GM18498 (cell line): ENCODE measurements at regions not wholly inside any gene's neighbourhood (a gene's known extent, or its start where the extent isn't known, plus 50 kb on each side); places are given as distances from the start of the nearest gene placed in this dataset.
"Not testable (repeated sequence)": the region's sequence is repeated elsewhere in the genome, so short reads cannot be mapped to it uniquely, and the experiment has no call there.

Experiments used
- ATAC-seq: cut with Tn5 transposase; IDR thresholded peaks from one replicate; pipeline ENCODE4 v1.9.1; 2021; ENCODE audit warnings: mild to moderate bottlenecking, moderate library complexity; ENCODE audit not compliant: unreplicated experiment

DNA sequence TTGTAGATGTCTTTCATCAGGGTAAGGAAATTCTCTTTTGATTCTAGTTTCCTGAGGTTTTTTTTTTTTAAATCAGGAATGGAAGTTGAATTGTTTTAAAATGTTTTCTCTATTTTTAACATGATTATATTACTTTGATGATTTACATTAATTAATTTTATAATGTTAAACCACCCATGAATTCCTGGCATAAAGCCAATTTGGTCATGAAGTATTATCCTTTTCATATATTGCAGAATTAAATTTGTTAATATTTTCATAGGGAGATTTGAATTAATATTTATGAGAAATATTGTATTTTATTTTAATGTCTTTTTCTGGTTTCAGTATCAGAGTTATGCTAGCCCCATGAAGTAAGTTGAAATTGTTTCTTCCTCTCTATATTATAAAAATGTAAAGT, 144.6 kb downstream of the MAIP1 start:
- ATAC-seq = no peak

DNA sequence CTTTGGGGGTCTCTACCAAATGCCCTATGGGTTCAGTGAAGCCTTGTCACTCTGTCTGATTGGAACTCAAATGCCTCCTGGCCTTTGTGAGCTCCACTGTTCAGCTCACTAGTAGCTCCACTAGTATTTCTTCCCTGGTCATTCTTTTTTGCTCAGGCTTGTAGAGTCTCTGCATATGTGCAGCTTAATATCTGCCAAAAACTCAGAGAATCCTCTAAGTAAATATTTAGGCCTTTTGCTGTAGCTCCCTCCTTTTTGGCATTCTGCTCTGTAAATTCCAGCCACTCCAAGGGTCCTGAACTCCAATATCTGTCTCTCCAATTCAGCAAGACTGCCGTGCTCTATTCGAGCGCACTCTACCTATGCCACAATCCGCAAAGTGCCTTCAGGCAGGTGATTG, 146.5 kb downstream of the MAIP1 start:
- no peak for ATAC-seq

DNA sequence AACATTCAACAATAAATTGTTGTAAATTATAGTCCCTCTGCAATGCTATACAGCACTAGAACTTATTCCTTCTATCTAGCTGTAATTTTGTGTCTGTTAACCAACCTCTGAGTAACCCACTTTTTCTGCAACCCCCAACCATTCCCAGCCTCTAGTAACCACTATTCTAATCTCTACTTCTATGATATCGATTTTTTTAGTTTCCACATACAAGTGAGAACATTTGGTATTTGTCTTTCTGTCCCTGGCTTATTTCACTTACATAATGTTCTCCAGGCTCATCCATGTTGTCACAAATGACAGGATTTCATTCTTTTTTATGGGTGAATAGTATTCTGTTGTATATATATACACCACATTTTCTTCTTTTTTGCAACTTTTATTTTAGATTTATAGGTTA, 147.6 kb downstream of the MAIP1 start:
- ATAC-seq = no peak

DNA sequence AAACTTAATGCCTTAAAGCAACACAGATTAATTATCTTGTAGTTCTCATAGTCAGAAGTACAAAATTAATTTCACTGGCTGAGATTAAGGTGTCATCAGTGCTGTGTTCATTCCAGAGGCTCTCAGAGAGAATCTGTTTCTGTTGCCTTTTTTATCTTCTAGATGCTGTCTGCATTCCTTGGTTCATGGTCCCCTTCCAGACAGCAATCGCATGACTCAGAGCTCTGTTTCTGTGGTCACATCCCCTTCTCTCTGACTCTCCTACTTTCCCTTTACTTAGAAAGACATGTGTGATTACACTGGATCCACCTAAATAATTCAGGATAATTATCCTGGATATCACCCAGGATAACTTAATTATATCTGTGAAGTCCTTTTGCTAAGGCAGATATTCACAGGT, 148.6 kb downstream of the MAIP1 start:
- ATAC-seq = no peak

DNA sequence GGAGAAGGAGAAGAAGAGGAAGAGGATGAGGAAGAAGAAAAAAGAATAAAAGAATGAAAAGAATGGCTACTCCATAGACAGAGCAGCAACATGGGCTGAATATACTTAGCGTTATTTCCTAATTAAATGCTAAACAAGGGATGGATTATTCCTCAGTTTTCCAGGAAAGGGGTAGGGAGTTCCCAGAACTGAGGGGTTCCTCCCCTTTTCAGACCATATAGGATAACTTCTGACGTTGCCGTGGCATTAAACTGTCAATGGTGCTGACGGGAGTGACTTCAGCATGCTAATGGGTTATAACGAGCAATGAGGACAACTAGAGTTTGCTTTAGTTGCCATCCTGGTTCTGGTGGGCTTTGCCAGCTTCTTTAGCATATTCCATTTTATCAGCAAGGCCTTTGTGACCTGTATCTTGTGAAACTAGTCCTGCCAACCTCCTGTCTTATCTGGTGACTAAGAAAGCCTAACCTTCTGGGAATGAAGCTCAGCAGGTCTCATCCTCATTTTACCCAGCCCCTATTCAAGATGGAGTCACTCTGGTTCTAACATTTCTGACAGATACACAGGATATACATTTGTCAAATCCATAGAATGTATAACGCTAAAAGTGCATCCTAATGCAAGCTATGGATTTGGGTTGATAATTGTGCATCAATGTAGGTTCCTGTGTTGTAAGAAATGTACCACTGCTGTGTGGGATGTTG, 152.3 kb downstream of the MAIP1 start:
- no peak for ATAC-seq

DNA sequence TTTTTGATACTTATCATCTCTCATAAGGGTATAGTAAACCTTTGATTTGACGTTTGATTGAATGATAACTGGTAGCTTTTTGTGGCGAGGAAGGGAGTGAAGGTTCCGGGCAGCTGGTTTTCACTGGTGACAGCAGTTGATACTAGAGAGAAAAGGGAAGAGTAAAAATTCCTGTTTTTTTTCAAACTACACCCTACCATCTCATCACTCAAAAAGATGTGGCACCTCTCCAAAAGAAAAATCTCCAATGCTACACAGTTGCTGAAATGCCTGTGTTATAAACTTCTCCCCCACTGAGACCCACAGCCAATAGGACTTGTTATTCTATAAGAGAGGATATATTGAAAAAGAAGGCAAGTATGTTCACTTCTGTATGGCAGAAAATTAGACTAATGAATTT, 154.0 kb downstream of the MAIP1 start:
- ATAC-seq = no peak

DNA sequence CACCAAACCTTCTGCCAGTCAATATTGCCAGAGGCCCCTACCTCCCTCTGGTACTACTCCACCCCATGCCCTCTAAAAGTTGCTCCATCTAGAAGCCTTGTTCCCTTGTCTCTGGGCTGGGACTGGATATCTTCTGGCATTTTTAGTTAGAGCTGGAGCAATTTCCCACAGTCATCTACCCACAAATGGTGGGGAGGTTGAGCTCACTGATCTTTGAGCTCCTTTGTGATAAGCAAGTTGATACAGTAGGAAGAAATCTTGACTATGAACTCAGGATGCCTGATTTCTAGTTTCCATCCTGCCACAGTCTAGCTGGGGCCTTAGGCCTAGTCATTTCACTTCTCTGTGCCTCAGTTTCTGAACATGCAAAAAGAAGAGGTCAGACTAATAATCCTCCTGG, 155.0 kb downstream of the MAIP1 start:
- no peak for ATAC-seq

DNA sequence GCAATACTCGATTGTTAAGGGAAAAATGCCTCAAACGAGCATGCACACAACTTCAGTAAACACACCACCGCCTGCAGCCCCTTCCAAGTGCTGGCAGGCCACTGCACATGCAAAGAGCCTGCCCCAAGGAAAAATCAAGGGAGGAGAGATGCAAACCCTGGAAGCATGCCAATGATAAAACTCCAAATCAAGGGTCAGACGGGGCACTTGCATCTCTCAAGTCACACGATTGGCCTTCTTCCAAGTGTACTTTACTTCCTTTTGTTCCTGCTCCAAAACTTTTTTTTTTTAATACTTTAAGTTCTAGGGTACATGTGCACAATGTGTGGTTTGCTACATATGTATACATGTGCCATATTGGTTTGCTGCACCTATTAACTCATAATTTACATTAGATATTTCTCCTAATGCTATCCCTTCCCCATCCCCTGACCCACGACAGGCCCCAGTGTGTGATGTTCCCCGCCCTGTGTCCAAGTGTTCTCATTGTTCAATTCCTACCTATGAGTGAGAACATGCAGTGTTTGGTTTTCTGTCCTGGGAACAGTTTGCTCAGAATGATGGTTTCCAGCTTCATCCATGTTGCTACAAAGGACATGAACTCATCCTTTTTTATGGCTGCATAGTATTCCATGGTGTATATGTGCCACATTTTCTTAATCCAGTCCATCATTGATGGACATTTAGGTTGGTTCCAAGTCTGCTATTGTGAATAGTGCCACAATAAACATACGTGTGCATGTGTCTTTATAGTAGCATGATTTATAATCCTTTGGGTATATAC, 157.8 kb downstream of the MAIP1 start:
- not testable (repeated sequence) for ATAC-seq

DNA sequence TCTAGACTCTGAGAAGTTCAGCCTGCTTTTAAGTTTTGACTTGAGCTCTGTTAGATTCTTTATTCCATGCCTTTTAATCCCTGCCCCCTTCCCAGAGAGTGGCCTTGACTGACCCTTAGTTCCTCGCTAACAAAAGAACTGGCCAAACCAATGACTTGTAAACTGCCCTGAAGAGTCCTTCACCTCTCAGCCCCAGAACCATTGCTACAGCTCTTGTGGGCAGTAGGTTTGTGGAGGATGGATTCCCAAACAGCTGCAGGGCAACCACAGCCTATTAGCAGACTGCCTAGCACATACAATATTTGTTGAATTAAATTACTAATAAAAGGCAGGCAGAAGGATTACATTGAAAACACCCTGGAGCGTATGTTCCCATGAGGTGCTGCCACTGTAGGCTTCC, 163.9 kb downstream of the MAIP1 start:
- no peak for ATAC-seq

DNA sequence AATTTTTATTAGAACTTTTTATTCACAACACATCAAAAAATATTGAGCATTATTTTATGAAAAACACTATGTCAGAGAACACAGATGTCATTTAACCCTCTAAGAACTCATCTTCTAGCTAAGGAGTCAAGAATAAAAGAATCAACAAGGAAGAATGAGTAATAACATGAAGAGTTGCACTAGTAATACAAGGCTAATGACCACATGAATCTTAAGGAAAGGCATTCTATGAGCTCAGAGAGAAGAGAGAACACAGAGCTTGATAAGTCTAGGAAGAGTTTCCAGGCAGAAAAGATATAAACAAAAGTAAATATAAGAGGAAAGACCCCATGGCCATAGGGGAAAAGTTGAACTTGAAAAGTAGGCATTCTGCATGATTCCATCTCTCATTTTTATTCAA, 166.5 kb downstream of the MAIP1 start:
- no peak for ATAC-seq

DNA sequence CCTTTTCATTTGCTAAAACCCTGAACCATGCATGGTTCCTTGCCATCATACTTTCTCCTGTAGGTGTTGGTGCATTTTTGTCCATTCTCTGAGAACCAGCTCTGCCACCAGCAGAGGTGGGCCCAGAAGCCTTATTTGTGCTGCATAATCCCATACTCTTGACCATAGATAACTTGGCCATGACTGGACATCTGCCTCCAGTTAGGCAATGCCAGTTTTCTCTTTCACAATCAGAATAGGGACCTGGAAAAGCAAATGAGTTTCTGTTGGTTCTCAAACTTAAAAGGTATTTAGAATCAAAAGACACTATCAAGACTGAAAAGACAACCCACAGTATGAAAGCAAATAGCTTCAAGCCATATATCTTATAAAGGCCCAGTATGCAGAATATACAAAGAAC, 167.3 kb downstream of the MAIP1 start:
- ATAC-seq = no peak

DNA sequence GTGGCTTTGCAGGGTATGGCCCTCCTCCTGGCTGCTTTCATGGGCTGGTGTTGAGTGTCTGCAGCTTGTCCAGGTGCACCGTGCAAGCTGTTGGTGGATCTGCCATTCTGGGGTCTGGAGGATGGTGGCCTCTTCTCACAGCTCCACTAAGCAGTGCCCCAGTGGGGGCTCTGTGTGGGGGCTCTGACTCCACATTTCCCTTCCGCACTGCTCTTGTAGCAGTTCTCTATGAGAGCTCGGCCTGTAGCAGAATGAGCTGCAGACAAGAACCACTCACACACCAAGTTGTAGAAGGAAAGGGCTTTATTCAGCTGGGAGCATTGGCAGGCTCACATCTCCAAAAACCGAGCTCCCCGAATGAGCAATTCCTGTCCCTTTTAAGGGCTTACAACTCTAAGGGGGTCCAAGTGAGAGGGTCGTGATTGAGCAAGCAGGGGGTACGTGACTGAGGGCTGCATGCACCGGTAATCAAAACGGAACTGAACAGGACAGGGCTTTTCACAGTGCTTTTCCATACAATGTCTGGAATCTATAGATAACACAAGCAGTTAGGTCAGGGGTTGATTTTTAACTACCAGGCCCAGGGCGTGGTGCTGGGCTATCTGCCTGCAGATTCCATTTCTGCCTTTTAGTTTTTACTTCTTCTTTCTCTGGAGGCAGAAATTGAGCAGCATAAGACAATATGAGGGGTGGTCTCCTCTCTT, 169.4 kb downstream of the MAIP1 start:
- not testable (repeated sequence) for ATAC-seq

DNA sequence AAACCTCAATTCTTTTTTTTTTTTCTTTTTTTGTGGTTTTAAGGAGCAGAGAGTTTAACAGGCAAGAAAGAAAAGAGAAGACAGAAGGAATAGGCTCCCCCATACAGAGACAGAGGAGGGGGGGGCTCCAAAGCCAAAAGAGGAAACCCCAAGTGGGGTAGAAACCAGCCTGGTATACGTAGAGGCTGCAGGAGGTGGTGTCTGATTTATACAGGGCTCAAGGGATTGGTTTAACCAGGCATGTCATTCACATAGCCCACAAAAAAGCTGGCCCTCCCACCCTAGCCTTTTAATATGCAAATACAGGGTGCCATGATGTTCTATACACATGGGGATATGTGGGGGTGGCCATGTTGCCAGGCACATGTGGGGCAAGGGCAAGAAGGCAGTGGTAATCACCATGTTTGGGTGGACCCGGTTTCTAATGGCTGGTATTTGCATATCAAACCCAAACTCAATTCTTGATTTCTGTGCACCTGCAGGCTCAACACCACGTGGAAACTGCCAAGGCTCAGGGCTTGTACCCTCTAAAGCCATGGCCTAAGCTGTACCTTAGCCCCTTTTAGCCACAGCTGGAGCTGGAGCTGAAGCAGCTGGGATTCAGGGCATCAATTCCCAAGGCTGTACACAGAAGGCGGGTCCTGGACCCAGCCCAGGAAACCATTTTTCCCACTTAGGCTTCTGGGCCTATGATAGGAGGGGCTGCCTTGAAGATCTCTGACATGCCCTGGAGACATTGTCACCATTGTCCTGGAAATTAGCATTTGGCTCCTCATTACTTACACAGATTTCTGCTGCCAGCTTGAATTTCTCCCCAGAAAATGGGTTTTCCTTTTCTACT, 170.3 kb downstream of the MAIP1 start:
- no peak for ATAC-seq

DNA sequence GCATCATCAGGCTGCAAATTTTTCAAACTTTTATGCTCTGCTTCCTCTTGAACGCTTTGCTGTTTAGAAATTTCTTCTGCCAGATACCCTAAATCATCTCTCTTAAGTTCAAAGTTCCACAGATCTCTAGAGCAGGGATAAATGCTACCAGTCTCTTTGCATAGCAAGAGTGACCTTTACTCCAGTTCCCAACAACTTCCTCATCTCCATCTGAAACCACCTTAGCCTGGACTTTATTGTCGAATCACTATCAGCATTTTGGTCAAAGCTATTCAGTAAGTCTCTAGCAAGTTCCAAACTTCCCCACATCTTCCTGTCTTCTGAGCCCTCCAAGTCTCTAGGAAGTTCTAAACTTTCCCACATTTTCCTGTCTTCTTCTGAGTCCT, 170.9 kb downstream of the MAIP1 start:
- ATAC-seq = not testable (repeated sequence)

DNA sequence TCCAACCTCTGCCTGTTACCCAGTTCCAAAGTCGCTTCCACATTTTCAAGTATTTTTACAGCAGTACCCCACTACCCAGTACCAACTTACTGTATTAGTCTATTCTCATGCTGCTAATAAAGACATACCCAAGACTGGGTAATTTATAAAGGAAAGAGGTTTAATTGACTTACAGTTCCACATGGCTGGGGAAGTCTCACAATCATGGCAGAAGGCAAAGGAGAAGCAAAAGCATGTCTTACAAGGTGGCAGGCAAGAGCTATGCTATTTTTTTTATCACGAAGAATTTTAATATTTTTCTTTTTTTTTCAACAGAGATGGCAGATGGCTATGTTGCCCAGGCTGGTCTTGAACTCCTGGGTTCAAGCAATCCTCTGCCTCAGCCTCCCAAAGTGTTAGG, 171.3 kb downstream of the MAIP1 start:
- not testable (repeated sequence) for ATAC-seq

DNA sequence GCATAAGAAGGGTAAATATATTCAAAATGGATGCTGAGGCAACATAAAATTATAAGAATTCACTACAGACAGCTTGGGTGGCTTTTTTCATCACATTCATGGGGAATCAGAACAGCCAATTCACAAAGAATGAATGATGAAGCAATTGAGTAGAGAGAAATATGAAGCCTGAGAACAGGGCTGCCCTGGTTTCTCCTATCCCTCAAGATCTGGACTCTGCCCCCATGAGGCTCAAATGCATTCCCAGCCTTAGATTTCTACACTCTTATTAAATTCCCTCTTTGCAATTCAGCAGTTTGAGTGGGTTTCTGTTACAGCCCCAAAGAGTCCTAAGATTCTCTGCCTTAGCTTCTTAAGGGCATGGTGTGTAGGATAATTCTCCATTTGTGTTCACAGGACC, 172.5 kb downstream of the MAIP1 start:
- ATAC-seq = no peak

DNA sequence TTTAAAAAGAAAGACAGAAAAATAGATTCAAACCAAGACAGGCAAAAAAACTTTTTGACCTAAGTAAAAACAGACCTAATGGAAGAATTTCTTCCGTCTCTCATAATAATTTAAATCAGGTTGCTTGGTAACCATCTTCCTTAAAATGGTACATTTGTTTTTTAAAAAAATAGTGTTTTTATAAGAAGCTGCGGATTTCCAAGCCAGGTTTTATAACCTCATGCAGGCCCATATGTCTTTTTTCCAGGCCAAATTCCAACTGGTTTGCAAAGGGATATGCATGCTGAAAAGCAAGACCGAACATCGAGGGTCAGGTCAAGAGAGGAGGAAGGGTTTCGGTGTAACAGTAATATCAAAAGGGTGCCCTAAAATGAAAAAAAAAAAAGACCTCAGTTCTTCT, 172.9 kb downstream of the MAIP1 start:
- no peak for ATAC-seq

DNA sequence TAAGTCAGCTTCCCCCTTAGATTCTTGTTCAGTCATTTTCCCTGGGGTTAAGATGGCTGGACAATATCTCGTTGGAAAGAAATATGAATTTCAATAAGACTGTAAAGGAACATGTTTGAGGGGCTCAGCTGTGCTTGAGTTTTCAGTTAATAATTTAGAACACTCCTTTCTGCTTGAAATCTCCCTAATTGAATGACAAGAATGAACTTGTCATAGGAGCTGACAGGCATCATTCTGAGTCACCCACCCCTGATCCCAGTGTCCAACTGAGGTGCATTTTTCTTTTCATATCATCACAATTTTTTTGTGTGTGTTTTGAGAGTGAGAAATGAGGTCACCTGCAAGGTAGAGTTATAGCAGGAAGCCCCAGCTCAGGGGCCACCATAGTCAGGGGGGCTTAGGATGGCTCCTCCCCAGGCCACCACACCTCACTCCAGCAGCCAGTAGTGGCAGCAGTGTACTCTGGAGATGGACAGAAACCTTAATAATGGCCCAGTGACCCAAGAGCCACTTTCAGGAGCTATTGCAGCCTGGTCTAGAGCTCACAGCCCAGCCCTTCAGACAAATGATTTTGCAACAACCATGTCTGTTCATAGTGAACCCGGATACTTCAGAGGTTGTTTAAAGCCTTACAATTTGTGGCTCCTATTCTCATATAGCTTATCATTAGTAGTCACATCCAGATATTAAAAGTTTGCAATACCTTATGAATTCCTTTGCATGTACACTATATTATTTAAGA, 174.5 kb downstream of the MAIP1 start:
- no peak for ATAC-seq

DNA sequence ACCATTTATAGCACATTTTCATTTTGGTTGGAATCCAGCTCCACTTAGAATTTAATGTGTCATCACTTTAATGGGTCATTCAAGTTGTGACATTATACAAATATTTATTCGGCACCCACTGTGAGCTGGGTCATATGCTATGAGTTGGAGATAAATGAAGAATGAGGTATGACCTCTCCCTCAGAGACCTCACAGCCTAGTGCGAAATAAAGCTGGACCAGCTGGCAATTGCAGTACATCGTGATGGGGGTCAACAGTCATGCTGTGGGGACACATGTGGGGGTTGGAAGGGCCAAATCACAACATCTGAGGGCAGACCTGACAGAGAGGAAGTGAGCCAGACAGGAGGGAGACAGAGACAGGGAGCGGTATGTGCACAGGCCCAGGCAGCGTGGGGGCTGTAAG, 175.4 kb downstream of the MAIP1 start:
- ATAC-seq = no peak

DNA sequence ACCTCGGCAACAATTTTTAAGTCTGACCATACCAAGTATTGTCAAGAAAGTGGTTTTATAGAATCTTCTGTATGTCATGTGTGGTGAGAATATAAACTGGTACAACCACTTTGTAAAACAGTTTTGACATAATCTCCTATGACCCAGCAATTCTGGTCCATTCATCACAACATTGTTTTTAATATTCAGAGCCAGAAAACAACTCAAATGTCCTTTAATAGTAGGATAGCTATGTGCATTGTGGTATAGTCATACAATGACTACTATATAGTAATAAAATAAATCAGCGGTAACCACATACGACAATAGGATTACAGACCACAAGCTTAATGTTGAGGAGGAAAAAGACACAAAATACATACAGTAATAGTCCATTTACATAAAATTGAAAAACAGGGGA, 175.2 kb upstream of the SPATS2L start:
- ATAC-seq = no peak
